Occipital lobe (tissue), 1 donor: ENCODE measurements at regions not wholly inside any gene's neighbourhood (a gene's known extent, or its start where the extent isn't known, plus 50 kb on each side); places are given as distances from the start of the nearest gene placed in this dataset.

Experiments used
- DNase-seq: peaks from one replicate; lab custom pipeline; 2025; lab: John Stamatoyannopoulos, UW

- DNase-seq = no peak
These were observed 808.1 kb upstream of the RBFOX1 start for GRCh38 chr16:6524501-6524900.

GRCh38 chr16:6517020-6517720 lies 815.5 kb upstream of the RBFOX1 start:
- no peak for DNase-seq

- no peak for DNase-seq
These were observed 820.1 kb upstream of the RBFOX1 start for GRCh38 chr16:6512512-6512911.

- DNase-seq = no peak
These were observed 822.4 kb upstream of the RBFOX1 start for GRCh38 chr16:6510261-6510660.

- DNase-seq = no peak
These were observed 833.2 kb upstream of the RBFOX1 start for GRCh38 chr16:6499413-6499812.

- DNase-seq = no peak
These were observed 833.8 kb upstream of the RBFOX1 start for GRCh38 chr16:6498858-6499257.

- DNase-seq = no peak
These were observed 835.6 kb upstream of the RBFOX1 start for GRCh38 chr16:6496996-6497395.

GRCh38 chr16:6495486-6496210 lies 837.0 kb upstream of the RBFOX1 start:
- no peak for DNase-seq

GRCh38 chr16:6494716-6495115 lies 837.9 kb upstream of the RBFOX1 start:
- no peak for DNase-seq

- no peak for DNase-seq
These were observed 839.1 kb upstream of the RBFOX1 start for GRCh38 chr16:6493555-6493954.

GRCh38 chr16:6492742-6493141 lies 839.9 kb upstream of the RBFOX1 start:
- DNase-seq = no peak

GRCh38 chr16:6484935-6485334 lies 847.7 kb upstream of the RBFOX1 start:
- no peak for DNase-seq

GRCh38 chr16:6484081-6484480 lies 848.6 kb upstream of the RBFOX1 start:
- peak; percentile 3 for DNase-seq

- peak; percentile 44 for DNase-seq
These were observed 849.1 kb upstream of the RBFOX1 start for GRCh38 chr16:6483469-6484033.

- DNase-seq = peak; percentile 59
These were observed 849.8 kb upstream of the RBFOX1 start for GRCh38 chr16:6482696-6483468.

GRCh38 chr16:6481894-6482293 lies 850.8 kb upstream of the RBFOX1 start:
- DNase-seq = no peak

- no peak for DNase-seq
These were observed 878.9 kb upstream of the RBFOX1 start for GRCh38 chr16:6453742-6454141.

GRCh38 chr16:6447021-6447790 lies 885.4 kb upstream of the RBFOX1 start:
- no peak for DNase-seq

GRCh38 chr16:6446370-6446769 lies 886.3 kb upstream of the RBFOX1 start:
- DNase-seq = no peak

GRCh38 chr16:6439129-6439528 lies 893.5 kb upstream of the RBFOX1 start:
- no peak for DNase-seq

GRCh38 chr16:6428861-6429260 lies 903.8 kb upstream of the RBFOX1 start:
- DNase-seq = no peak
